Transverse colon (tissue), 4 donors: ENCODE measurements at regions not wholly inside any gene's neighbourhood (a gene's known extent, or its start where the extent isn't known, plus 50 kb on each side); places are given as distances from the start of the nearest gene placed in this dataset.

Source experiments
- POLR2A ChIP-seq: fragments of 450-650 bp; IDR thresholded peaks from one replicate; pipeline ENCODE4 v1.6.1; 2016; ENCODE audit warnings: antibody characterized with exemption, mild to moderate bottlenecking, moderate library complexity
- POLR2AphosphoS5 ChIP-seq, 3 donors: sonication (generic); formaldehyde crosslinking; IDR thresholded peaks; one replicate each; pipeline ENCODE4 v1.6.1; 2016; ENCODE audit warnings: antibody characterized with exemption in 3 of 3
- TF ChIP-seq, protein P1 (sequence below), 5 experiments: fragments of 200-600 bp in 3 of 5; fragments of 450-650 bp in 2 of 5; sonication (generic) in 3 of 5; IDR thresholded peaks; 1 replicate in 2 of 5; 2 replicates in 3 of 5; pipeline ENCODE4 v1.5.1; 2016 to 2017; ENCODE audit warnings: antibody characterized with exemption in 5 of 5, inconsistent platforms in 3 of 5, mild to moderate bottlenecking in 2 of 5, moderate library complexity in 1 of 5

- TF ChIP-seq, protein P1, sequence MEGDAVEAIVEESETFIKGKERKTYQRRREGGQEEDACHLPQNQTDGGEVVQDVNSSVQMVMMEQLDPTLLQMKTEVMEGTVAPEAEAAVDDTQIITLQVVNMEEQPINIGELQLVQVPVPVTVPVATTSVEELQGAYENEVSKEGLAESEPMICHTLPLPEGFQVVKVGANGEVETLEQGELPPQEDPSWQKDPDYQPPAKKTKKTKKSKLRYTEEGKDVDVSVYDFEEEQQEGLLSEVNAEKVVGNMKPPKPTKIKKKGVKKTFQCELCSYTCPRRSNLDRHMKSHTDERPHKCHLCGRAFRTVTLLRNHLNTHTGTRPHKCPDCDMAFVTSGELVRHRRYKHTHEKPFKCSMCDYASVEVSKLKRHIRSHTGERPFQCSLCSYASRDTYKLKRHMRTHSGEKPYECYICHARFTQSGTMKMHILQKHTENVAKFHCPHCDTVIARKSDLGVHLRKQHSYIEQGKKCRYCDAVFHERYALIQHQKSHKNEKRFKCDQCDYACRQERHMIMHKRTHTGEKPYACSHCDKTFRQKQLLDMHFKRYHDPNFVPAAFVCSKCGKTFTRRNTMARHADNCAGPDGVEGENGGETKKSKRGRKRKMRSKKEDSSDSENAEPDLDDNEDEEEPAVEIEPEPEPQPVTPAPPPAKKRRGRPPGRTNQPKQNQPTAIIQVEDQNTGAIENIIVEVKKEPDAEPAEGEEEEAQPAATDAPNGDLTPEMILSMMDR (IDR thresholded peaks at IDR 0.05) = no peak
- TF ChIP-seq POLR2AphosphoS5 (IDR thresholded peaks at IDR 0.05) (no peak), POLR2A (no peak)
These were observed 268.5 kb downstream of the PTPRC start for GRCh38 chr1:198907423-198907746.
